IPS DF 19.7 (cell line): ENCODE measurements at regions not wholly inside any gene's neighbourhood (a gene's known extent, or its start where the extent isn't known, plus 50 kb on each side); places are given as distances from the start of the nearest gene placed in this dataset.

Experiments
- DNase-seq: peaks from one replicate; pipeline ENCODE4 v3.0.0-alpha.2; 2013; ENCODE audit warnings: low read depth, low spot score

DNA sequence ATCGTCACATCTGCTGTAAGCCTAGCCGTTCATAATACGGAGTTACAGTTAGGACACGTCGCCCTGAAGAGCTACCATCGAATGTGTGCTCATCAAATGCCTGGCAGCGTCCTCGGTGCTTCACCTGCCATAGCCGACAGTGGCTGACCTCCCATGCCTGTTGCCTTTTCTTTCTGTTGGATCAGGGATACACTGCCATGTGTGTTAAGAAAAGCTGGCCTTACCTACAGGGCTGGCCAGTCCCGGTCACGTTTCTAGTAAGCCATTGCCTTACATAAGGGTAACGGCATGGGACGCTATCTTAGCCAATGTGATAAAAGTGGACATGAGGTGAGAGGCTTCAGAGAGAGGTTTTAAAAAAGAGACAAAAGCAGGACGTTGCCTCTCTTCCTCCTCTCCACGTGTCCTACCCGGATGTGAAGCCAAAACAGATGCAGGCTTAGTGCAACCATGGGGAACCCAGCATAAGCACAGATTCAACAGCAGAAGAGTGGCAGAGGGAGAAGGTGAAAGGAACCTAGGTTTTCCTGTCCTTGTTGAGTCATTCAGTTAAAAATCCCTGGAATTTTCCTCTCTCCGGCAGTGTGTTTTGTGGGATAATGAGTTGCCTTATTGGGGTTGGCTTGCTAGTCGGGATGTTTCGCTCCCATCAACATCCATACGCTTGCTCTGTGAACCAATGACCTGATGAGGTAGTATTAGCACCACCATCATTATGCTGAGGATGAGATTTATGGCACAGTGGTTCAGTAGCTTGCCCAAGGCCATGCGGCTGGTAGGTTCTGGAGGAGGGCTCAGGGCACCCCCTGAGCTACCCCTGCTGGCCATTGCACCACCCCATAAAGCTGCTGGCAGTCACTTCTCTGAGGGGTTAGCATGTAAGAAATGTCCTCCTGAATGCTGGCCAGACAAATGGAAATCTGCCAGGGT lies 67.4 kb upstream of the B3GAT1 start:
- no peak for DNase-seq

DNA sequence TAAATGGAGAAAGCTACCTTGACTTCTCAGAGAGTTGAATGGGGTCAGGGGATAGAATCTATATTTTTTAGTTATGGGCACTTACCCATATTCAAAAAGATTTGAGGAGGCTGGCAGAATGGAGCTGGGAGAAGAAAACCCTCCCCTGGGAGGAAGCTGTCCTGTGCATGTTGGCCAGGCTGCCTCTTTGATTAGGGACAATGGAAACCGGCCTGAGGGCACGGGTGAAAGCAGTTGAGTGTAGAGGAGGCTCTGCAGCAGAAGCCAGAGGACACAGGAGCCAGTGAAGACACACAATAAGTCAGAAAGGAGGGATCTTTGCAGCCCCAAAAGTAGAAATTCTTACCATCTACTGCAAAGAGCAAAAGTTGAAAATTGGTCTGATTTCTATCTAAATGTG lies 66.6 kb upstream of the B3GAT1 start:
- no peak for DNase-seq

DNA sequence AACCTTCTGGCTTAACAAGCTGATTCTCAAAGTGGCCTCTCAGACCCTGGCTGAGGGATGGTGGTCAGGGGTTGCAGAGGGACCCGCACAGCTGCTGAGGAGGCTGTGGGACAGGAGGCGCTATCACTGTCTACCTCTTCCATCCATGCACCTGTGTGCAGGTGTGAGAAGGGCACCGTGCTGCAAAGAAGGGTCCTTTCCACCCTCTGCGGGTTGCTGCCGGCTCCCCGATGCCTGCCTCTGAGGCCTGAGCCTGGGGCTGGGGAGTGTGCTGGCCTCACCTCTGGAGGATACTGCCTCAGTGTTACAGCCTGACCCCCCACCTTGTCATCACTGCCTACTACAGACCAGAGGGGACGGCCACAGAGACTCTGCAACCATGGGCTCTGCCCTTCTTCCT lies 66.1 kb upstream of the B3GAT1 start:
- no peak for DNase-seq

GRCh38 chr11:134477486-134477885 lies 65.4 kb upstream of the B3GAT1 start:
- no peak for DNase-seq

DNA sequence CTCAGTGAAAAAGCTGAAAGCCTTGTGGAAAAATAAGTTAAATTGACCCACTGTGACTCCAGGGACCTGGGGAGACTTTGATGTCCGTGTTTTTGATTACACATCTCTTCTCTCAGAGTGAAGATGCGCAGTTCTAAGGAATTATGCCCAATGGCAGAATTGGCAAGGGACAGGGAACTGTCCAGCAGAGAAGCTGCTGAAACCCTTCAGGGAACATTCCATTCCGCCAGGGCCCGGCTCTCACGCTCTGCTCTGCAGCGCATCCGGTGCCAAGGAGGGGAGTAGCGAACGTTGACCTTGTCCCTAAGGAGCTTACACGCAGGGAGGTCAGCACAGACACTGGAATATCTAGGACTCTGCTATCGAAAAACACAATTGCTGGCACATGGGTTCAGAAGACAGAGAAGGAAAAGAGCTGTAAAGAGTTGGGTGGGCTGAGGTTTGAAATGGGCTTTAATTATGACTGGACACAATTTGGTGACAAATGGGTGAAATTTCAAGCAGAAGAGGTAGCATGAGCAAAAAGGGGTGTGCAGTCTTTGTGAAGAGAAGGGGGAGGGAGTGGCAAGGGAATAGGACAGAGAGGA lies 64.5 kb upstream of the B3GAT1 start:
- no peak for DNase-seq

DNA sequence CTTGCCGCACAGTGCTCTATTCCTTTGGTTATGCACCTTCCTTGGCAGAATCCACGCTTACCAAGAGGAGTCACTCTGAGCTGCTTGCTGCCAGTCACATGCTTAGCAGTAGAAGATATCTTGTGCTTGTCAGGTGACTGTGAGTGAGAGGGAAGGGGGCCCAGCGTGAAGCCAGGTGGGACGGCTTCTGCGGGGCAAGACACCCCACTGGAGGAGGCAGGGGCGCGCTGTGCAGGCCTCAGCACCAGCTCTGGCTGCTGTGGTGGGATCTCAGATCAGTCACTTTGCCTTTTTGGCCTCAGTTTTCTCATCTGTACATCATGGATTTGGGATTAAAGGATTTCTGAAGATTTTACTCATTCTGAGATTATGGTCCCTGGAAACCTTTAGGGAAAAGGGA lies 63.9 kb upstream of the B3GAT1 start:
- no peak for DNase-seq

DNA sequence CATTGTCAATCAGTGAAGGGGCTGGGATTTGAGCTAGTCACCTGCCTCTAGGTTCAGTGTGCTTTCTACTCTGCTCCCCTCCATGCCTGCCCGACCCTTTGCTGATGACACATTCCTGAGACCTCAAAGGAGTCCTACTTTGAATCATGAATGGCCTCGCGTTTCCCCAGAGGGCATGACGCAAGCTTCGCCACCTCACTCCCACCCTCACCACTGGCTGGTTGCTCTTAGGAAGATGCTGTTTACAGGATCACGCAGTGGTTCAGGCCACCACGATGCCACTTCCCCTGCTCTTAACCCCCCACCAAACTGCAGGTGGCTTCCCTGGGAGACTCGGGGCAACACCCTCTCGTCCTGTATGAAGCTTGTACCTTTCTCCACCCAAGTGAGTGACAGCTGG lies 62.9 kb upstream of the B3GAT1 start:
- DNase-seq: no peak

DNA sequence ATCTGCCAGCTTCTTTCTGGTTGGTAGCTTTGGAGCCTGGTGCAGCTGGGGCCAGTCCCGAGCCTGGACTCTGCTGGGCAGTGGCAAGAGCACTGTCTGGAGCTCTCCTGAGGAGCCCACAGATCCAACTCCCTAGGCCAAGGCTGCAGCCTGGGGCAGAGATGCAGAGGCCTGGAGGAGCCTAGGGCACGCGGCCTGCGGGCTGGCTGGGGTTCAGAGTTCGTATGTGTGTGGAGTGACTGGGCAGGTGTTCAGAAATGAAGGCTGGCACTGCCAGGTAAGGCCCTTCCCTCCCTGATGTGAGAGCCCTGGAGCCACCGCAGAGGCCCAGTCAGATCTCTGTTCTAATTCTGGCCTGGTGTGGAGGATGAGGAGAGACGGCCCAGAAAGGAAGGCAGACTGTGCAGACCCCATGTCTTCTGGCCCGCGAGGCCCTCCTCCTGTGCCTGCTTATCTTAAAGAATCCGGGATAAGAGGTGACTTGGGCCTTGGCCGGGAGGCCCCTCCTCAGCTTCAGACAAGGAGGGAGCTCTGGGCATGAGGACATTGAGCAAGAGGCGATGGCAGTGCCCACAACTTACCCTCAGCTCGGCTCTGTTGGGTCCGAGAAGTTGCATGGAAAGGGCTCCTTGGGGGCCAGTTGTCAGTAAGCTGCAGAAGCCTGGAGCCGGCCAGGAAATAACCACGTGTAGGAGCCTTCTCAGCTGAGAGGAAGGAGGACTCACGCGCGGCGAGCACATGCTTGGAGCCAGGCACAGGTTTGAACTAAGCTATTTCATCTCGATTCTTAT lies 62.2 kb upstream of the B3GAT1 start:
- no peak for DNase-seq

DNA sequence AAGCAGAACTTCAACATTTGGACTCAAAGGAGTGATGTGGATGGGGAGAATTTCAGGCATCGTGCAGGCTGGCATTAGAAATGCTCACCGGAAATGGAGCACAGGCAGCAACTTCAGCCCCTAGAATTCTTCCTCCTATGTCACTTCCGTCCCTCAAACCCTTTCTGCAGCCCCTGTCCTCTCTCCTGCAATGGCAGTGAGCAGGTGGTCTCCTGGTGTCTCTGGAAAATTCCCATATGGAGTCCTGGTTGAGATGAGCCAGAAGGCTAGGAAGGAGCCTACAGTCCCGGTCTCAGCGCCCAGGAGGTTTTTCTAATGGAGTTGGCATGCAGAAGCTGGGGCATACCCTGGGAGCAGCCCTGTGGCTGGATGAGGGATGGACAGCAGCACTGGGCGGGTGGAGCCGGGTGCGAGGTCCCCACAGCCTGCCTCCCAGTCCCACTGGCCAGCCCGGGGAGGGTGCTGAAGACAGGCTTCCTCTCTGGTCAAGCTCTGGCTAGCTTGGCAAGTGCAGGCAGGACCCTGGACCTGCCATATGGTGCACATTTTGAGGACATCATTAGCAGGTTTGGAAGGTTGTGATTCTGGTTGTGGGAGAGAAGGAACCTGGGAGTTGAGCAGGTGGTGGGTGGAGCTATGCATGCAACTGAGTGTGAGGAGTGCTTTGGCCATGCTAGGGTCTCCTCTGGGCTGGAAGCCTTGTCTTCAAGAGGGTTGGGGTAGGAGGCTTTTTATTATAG lies 59.8 kb upstream of the B3GAT1 start:
- DNase-seq: no peak

GRCh38 chr11:134471087-134471715 lies 59.2 kb upstream of the B3GAT1 start:
- DNase-seq: no peak

DNA sequence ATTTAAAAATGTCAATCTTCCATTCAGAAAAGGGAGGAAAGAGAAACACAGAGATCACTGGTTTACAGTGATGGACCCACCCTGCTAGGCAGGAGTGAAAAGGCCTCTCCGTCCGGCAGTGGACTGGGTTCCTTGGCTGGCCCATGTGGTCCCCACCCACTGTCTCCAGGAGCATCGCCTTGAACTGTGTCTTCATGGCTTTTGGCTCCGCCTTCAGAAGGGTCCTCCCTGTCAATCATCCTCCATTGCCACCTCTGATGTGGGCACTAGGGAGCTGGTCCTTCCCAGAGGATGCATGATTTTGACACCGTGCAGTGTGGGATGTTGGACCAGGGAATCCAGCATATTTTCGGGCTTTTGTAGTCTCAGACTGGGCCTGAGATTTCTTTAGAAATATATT lies 58.2 kb upstream of the B3GAT1 start:
- DNase-seq: no peak

- DNase-seq: no peak
These were observed 57.6 kb upstream of the B3GAT1 start for GRCh38 chr11:134469627-134470026.

- no peak for DNase-seq
These were observed 56.8 kb upstream of the B3GAT1 start for GRCh38 chr11:134468796-134469195.

DNA sequence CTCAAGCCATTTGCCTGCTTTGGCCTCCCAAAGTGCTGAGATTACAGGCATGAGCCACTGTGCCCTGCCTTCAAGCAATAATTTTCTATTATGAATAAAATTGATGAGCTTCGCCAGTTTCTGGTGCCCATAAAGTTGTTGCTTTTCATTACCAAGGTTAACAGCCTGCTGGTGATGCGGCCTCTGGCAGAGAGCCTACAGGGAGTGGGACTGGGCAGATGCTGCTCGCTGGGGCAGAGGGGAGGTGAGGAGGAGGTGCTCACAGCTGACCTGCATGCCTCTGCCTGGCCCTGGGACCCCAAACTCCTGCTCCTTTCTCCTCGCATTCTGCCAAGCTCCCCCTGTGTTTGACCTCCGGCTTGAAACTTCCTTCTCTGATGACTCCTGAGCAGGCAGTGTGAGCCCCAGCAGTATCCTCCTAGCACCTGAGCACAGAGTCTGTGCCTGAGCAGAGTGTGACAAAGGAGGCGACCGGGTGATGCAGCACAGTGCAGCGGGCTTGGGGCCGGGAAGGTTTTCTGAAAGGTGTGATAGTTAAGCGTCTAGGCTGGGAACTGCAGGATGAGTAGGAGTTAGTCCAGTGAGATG lies 56.1 kb upstream of the B3GAT1 start:
- no peak for DNase-seq

DNA sequence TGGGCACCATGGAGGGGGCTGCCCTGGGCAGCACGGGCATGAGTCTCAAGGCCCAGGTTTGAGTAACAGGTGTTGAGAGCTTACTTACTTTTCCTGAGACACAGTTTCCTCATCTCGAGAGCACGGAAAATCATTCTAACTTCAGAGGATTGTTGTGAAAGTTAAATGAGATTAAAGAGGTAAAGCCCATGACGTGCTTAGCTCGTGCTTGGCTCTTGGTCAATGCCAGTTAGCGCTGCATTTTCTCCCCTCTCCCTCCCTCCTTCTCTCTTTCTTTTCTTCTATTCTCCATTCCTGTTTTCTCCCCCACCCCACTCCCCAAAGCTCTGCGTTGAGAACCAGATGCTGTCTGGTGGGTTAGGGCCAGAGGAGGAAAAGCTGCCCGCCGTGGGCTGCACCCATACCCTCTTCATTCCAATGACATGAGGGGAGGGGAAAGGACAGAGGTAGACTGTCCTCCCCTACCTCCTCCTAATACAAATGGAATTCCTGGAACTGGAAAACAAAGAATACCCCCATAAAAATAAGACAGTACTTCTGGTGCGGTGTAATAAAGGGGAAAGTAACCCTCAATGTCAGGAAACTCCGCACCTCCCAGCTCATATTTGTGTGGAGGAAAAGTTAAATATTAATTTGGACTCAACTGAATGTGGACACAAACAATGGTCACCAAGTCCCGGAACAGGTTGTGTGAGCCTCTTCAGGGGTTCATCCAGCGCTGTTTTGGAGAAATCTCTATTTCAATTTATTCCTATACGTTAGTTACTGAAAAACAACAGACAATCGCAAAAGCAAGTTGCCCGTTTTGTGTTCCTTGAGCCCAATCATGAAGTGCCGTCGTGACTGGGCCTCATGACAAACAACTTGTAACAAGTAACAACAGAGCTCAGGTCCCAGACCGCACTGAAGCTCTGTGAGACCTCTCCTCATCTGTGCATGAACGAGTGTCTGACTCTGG lies 54.8 kb upstream of the B3GAT1 start:
- no peak for DNase-seq

DNA sequence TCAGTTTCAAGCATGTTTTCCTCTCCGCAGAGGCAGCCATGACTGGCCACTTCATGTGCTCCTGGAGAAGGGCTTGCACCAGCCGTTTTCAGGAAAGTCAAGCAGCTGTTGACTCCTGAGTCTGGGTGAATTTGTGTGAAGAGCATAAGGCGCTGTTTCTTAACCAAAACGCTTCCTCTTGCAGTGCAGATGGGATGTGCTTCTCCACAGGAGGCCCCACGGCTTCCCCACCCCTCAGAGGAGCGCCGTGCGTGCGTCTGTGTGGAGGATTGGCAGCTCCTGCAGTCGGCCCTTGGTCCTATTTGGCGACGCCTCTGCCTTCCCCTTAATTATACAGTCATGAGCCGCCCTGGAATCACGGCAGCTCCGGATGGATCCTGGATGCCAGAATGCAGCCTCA lies 54.1 kb upstream of the B3GAT1 start:
- peak; percentile 17 for DNase-seq

DNA sequence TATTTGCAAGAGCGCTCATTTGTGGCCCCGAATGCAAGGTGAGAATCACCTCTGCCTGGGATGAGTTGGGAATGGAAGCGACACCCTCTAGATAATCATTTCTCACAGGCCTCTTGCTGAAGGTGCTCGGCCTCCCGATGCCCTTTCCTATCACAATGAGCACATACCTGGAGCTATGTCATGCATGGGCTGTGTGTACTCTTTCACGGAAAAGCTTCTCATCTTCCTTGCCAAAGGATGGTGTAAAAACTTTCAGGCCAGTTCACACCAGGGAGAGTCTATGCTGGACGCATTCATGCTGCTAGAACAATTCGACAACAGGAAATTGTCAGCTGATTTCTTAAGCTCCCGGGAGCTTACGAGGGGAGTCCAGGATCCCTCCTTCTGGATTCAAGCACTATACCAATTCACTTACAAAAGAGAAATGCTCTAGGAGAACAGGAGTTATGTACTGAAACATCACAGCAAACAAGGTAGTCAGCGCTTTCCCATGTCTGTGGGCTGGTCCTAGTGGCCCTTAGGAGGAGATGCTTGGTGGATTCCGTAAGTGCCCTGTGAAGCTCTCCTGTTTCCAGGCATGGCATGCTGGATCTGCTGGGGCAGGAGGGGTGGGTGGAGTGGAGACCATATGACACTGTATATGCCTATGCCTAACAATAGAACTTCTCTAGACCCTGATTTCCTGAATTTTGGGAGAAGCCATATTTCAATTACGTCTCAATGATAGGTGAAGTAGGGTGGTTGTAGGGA lies 53.1 kb upstream of the B3GAT1 start:
- no peak for DNase-seq

GRCh38 chr11:134464196-134464595 lies 52.2 kb upstream of the B3GAT1 start:
- no peak for DNase-seq

- no peak for DNase-seq
These were observed 51.7 kb upstream of the B3GAT1 start for GRCh38 chr11:134463716-134464115.
